GM23248 (cell line): ENCODE measurements at regions not wholly inside any gene's neighbourhood (a gene's known extent, or its start where the extent isn't known, plus 50 kb on each side); places are given as distances from the start of the nearest gene placed in this dataset.

Experiments
- DNase-seq: peaks from one replicate; pipeline ENCODE4 v3.0.0-alpha.2; 2015
- H2AFZ ChIP-seq: fragments of 200-600 bp; sonication (generic); 2 replicates; pipeline ENCODE4 v1.6.1; 2016; ENCODE audit warnings: antibody characterized with exemption
- H3F3A ChIP-seq: fragments of 200-600 bp; sonication (generic); 2 replicates; pipeline ENCODE4 v1.6.1; 2016; ENCODE audit warnings: mild to moderate bottlenecking, antibody characterized with exemption, mixed run types; ENCODE audit not compliant: insufficient read depth
- H3K27ac ChIP-seq: fragments of 200-600 bp; sonication (generic); 2 replicates; pipeline ENCODE4 v1.5.1; 2016; ENCODE audit warnings: mild to moderate bottlenecking
- H3K27me3 ChIP-seq: fragments of 200-600 bp; sonication (generic); replicated peaks from 2 replicates; pipeline ENCODE4 v1.6.1; 2016; ENCODE audit warnings: mild to moderate bottlenecking; ENCODE audit not compliant: insufficient read depth
- H3K36me3 ChIP-seq: fragments of 200-600 bp; sonication (generic); 2 replicates; pipeline ENCODE4 v1.6.1; 2016; ENCODE audit warnings: low read depth, mild to moderate bottlenecking
- H3K4me1 ChIP-seq: fragments of 200-600 bp; sonication (generic); 2 replicates; pipeline ENCODE4 v1.6.1; 2016; ENCODE audit warnings: mild to moderate bottlenecking; ENCODE audit not compliant: insufficient read depth
- H3K4me2 ChIP-seq: fragments of 200-600 bp; sonication (generic); one replicate; pipeline ENCODE4 v1.6.1; 2016; ENCODE audit warnings: mild to moderate bottlenecking; ENCODE audit not compliant: unreplicated experiment
- H3K4me3 ChIP-seq: fragments of 200-600 bp; sonication (generic); 2 replicates; pipeline ENCODE4 v1.5.1; 2016; ENCODE audit warnings: mild to moderate bottlenecking
- H3K79me2 ChIP-seq: fragments of 200-600 bp; sonication (generic); 2 replicates; pipeline ENCODE4 v1.6.1; 2016; ENCODE audit warnings: mild to moderate bottlenecking; ENCODE audit not compliant: insufficient read depth
- H3K9ac ChIP-seq: fragments of 200-600 bp; sonication (generic); 2 replicates; pipeline ENCODE4 v1.6.1; 2016; ENCODE audit warnings: mild to moderate bottlenecking
- H3K9me2 ChIP-seq: fragments of 200-600 bp; sonication (generic); 2 replicates; pipeline ENCODE4 v1.6.1; 2016; ENCODE audit warnings: mixed run types, mild to moderate bottlenecking, moderate library complexity; ENCODE audit not compliant: insufficient read depth
- H3K9me3 ChIP-seq: fragments of 200-600 bp; sonication (generic); one replicate; pipeline ENCODE4 v1.6.1; 2017; ENCODE audit warnings: low read depth
- H4K20me1 ChIP-seq: fragments of 200-600 bp; sonication (generic); 2 replicates; pipeline ENCODE4 v1.6.0; 2016; ENCODE audit not compliant: insufficient read depth
- EZH2 ChIP-seq: fragments of 200-600 bp; sonication (generic); IDR thresholded peaks from 2 replicates; pipeline ENCODE4 v1.6.1; 2018; ENCODE audit warnings: antibody characterized with exemption, mild to moderate bottlenecking; ENCODE audit not compliant: insufficient read depth, poor library complexity, severe bottlenecking
- EZH2phosphoT487 ChIP-seq: fragments of 200-600 bp; sonication (generic); IDR thresholded peaks from 2 replicates; pipeline ENCODE4 v1.6.1; 2018; ENCODE audit warnings: antibody characterized with exemption, moderate library complexity, mild to moderate bottlenecking, low read depth; ENCODE audit not compliant: insufficient read depth
- WGBS, 2 experiments: methylation state at CpG; one replicate each; pipeline ENCODE4 v1.1.6; 2015 to 2017; ENCODE audit warnings: low lambda C conversion rate in 2 of 2, low coverage in 1 of 2; ENCODE audit errors: missing lambda C conversion rate in 2 of 2; 5-methylcytosine and 5-hydroxymethylcytosine counted together
- in situ Hi-C: fragments of 300-500 bp; cut with MboI; formaldehyde crosslinking; loops from 2 replicates; pipeline ENCODE4 v1.15.0; 2020

GRCh38 chr16:75924397-75924796 is 198.1 kb upstream of the CPHXL start:
- no peak for DNase-seq
- in situ Hi-C loops = no loop called here
- H3K9me2 ChIP-seq = no peaks in the 10 kb centered on the region
- no peaks in the 10 kb centered on the region for H3K4me1 ChIP-seq
- H3K79me2 ChIP-seq = no peaks in the 10 kb centered on the region
- no peak overlapping the region for H3K4me2 ChIP-seq
- H2AFZ ChIP-seq = no peak overlapping the region
- H3F3A ChIP-seq = no peaks in the 10 kb centered on the region
- H4K20me1 ChIP-seq = no peaks in the 10 kb centered on the region
- H3K27ac ChIP-seq = no peak overlapping the region
- no peak overlapping the region for H3K9ac ChIP-seq
- TF ChIP-seq EZH2 = no peak
- no peak for TF ChIP-seq EZH2phosphoT487
- no peaks in the 10 kb centered on the region for H3K9me3 ChIP-seq
- 14 to 18% methylated on average over 3 of the region's 3 CpGs for WGBS, 2 experiments
- no peaks in the 10 kb centered on the region for H3K36me3 ChIP-seq
- H3K27me3 ChIP-seq = no peaks in the 10 kb centered on the region
- no peak overlapping the region for H3K4me3 ChIP-seq

GRCh38 chr16:75927810-75928209 is 201.5 kb upstream of the CPHXL start:
- TF ChIP-seq EZH2phosphoT487 (no peak), EZH2 (no peak)
- no peak for DNase-seq
- H3K9me2 ChIP-seq = no peaks in the 10 kb centered on the region
- no peak overlapping the region for H3K4me2 ChIP-seq
- no peaks in the 10 kb centered on the region for H3K36me3 ChIP-seq
- 6 to 9% methylated on average over 4 of the region's 4 CpGs for WGBS, 2 experiments
- no peaks in the 10 kb centered on the region for H3K27me3 ChIP-seq
- H2AFZ ChIP-seq = no peak overlapping the region
- no peaks in the 10 kb centered on the region for H3K79me2 ChIP-seq
- no peaks in the 10 kb centered on the region for H3K4me1 ChIP-seq
- no peaks in the 10 kb centered on the region for H3F3A ChIP-seq
- no peak overlapping the region for H3K4me3 ChIP-seq
- H3K9ac ChIP-seq = no peak overlapping the region
- no peaks in the 10 kb centered on the region for H3K9me3 ChIP-seq
- in situ Hi-C loops = no loop called here
- no peaks in the 10 kb centered on the region for H4K20me1 ChIP-seq
- no peak overlapping the region for H3K27ac ChIP-seq

GRCh38 chr16:75928295-75928694 is 202.0 kb upstream of the CPHXL start:
- no peaks in the 10 kb centered on the region for H3K36me3 ChIP-seq
- H3K9me3 ChIP-seq = no peaks in the 10 kb centered on the region
- H3K9ac ChIP-seq = no peak overlapping the region
- H3K4me2 ChIP-seq = no peak overlapping the region
- no peak overlapping the region for H3K4me3 ChIP-seq
- H3K79me2 ChIP-seq = no peaks in the 10 kb centered on the region
- H3F3A ChIP-seq = no peaks in the 10 kb centered on the region
- H4K20me1 ChIP-seq = no peaks in the 10 kb centered on the region
- H2AFZ ChIP-seq = no peak overlapping the region
- TF ChIP-seq EZH2 (no peak), EZH2phosphoT487 (no peak)
- no peaks in the 10 kb centered on the region for H3K4me1 ChIP-seq
- in situ Hi-C loops = no loop called here
- DNase-seq = no peak
- WGBS, 2 experiments = 7 to 12% methylated on average over 1 of the region's 1 CpG
- H3K9me2 ChIP-seq = no peaks in the 10 kb centered on the region
- H3K27ac ChIP-seq = no peak overlapping the region
- H3K27me3 ChIP-seq = no peaks in the 10 kb centered on the region

- H3K79me2 ChIP-seq = no peaks in the 10 kb centered on the region
- no peaks in the 10 kb centered on the region for H3K4me1 ChIP-seq
- H3K4me3 ChIP-seq = no peak overlapping the region
- no peak overlapping the region for H3K4me2 ChIP-seq
- H2AFZ ChIP-seq = no peak overlapping the region
- H3K9me2 ChIP-seq = no peaks in the 10 kb centered on the region
- no peak overlapping the region for H3K27ac ChIP-seq
- no peaks in the 10 kb centered on the region for H4K20me1 ChIP-seq
- H3K36me3 ChIP-seq = no peaks in the 10 kb centered on the region
- no peak for DNase-seq
- no peak overlapping the region for H3K9ac ChIP-seq
- WGBS, 2 experiments = 0 to 20% methylated on average over 1 of the region's 1 CpG
- TF ChIP-seq EZH2 = no peak
- no peak for TF ChIP-seq EZH2phosphoT487
- in situ Hi-C loops = no loop called here
- no peaks in the 10 kb centered on the region for H3K9me3 ChIP-seq
- no peaks in the 10 kb centered on the region for H3K27me3 ChIP-seq
- no peaks in the 10 kb centered on the region for H3F3A ChIP-seq
Measured at GRCh38 chr16:75929046-75929445, 202.8 kb upstream of the CPHXL start.

GRCh38 chr16:75931043-75931442 is 204.8 kb upstream of the CPHXL start:
- no peak overlapping the region for H2AFZ ChIP-seq
- H3K79me2 ChIP-seq = no peaks in the 10 kb centered on the region
- no peaks in the 10 kb centered on the region for H3K36me3 ChIP-seq
- WGBS, 2 experiments = 14 to 16% methylated on average over 1 of the region's 1 CpG
- H3K4me1 ChIP-seq = no peaks in the 10 kb centered on the region
- no peaks in the 10 kb centered on the region for H3K9me2 ChIP-seq
- no peaks in the 10 kb centered on the region for H3K27me3 ChIP-seq
- no peak for DNase-seq
- in situ Hi-C loops = no loop called here
- no peak overlapping the region for H3K4me2 ChIP-seq
- H3K4me3 ChIP-seq = no peak overlapping the region
- H3K9ac ChIP-seq = no peak overlapping the region
- no peaks in the 10 kb centered on the region for H4K20me1 ChIP-seq
- H3K9me3 ChIP-seq = no peaks in the 10 kb centered on the region
- no peak overlapping the region for H3K27ac ChIP-seq
- H3F3A ChIP-seq = no peaks in the 10 kb centered on the region
- no peak for TF ChIP-seq EZH2phosphoT487
- no peak for TF ChIP-seq EZH2
